ENCODE measurements at regions not wholly inside any gene's neighbourhood (a gene's known extent, or its start where the extent isn't known, plus 50 kb on each side); places are given as distances from the start of the nearest gene placed in this dataset.

DNA sequence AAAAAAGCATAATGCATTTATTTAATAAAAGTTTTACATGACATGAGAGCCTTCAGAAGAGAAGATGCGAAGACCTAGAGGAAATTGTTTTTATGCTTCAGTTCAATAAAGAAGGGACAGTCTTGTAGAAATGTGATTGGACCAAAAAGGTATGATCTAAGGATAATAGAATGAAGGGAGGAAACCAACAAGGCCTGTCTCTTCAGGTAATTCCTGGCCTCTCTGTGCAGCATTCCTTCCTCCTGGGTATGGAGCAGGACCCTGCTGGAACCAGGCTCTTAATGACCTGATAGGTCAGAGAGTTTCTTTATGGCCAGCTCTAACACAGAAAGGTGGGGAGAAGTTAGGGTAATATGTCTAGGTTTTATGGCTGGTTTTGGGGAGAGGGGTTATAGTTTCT is 162.8 kb upstream of the HEY2 start:
- TF ChIP-seq, protein P1, sequence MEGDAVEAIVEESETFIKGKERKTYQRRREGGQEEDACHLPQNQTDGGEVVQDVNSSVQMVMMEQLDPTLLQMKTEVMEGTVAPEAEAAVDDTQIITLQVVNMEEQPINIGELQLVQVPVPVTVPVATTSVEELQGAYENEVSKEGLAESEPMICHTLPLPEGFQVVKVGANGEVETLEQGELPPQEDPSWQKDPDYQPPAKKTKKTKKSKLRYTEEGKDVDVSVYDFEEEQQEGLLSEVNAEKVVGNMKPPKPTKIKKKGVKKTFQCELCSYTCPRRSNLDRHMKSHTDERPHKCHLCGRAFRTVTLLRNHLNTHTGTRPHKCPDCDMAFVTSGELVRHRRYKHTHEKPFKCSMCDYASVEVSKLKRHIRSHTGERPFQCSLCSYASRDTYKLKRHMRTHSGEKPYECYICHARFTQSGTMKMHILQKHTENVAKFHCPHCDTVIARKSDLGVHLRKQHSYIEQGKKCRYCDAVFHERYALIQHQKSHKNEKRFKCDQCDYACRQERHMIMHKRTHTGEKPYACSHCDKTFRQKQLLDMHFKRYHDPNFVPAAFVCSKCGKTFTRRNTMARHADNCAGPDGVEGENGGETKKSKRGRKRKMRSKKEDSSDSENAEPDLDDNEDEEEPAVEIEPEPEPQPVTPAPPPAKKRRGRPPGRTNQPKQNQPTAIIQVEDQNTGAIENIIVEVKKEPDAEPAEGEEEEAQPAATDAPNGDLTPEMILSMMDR (IDR thresholded peaks at IDR 0.05) = no peak
- TF ChIP-seq EZH2 (IDR thresholded peaks at IDR 0.05; ENCODE audit: borderline replicate concordance, insufficient read depth, low read depth, low read length, poor library complexity, severe bottlenecking) = no peak
